ENCODE measurements at regions not wholly inside any gene's neighbourhood (a gene's known extent, or its start where the extent isn't known, plus 50 kb on each side); places are given as distances from the start of the nearest gene placed in this dataset.

- Histone ChIP-seq H3K4me3 (no peak overlapping the region), H4K20me1 (ENCODE audit: control insufficient read depth, insufficient read depth) (no peaks in the 10 kb centered on the region), H3K27ac (ENCODE audit: control insufficient read depth, insufficient read depth) (no peak overlapping the region), H3K36me3 (ENCODE audit: control insufficient read depth in 2 of 2, insufficient read depth in 2 of 2, low read length in 1 of 2) (no peaks in the 10 kb centered on the region), H3K9ac (ENCODE audit: control insufficient read depth, insufficient read depth, low read length) (no peak overlapping the region), H3K27me3 (replicated peaks in 1 of 2; ENCODE audit: control insufficient read depth in 2 of 2, insufficient read depth in 2 of 2, low read length in 1 of 2) (no peaks in the 10 kb centered on the region), H3K79me2 (ENCODE audit: control insufficient read depth, insufficient read depth, low read length) (no peaks in the 10 kb centered on the region), H3K9me3 (replicated peaks; ENCODE audit: control insufficient read depth, insufficient read depth, low read length) (no peaks in the 10 kb centered on the region), H3K4me2 (ENCODE audit: control insufficient read depth, insufficient read depth) (no peak overlapping the region), H3K4me1 (ENCODE audit: control insufficient read depth, insufficient read depth, low read length) (no peaks in the 10 kb centered on the region), H2AFZ (ENCODE audit: control insufficient read depth, low read depth, low read length) (no peak overlapping the region)
- ChIA-PET POLR2A (no interaction called here), RAD21 (ENCODE audit: unreplicated experiment) (no interaction called here), SMC1A (ENCODE audit: uncharacterized antibody, unreplicated experiment) (interaction anchor here (0.7 kb wide), 1 partner anchor 26 kb away, joined by 3 read pairs; no protein-coding TSS in a partner anchor), CTCF (interaction anchor here (0.6 kb wide), 1 partner anchor 42 kb away, joined by 3 read pairs; no protein-coding TSS in a partner anchor)
- no TSS peak for BruUV-seq (replicated peaks)
- TF ChIP-seq BRCA1 (IDR thresholded peaks at IDR 0.05; ENCODE audit: low read depth, low read length), result no peak
- TF ChIP-seq BCL3 (IDR thresholded peaks at IDR 0.05; ENCODE audit: borderline replicate concordance, insufficient read depth, low read depth, low read length, poor library complexity, severe bottlenecking), result no peak
- TF ChIP-seq FOS (IDR thresholded peaks at IDR 0.05; ENCODE audit: borderline replicate concordance, extremely low read depth, insufficient read length), result no peak
- no peak for TF ChIP-seq NR2F1 (conservative IDR thresholded peaks at IDR 0.05)
- TF ChIP-seq BACH1 (IDR thresholded peaks at IDR 0.05; ENCODE audit: borderline replicate concordance), result no peak
- WGBS (ENCODE audit: insufficient coverage, insufficient replicate concordance, low lambda C conversion rate, missing lambda C conversion rate), result 34% methylated on average over 6 of the region's 6 CpGs
- ATAC-seq (no peak), FAIRE-seq (no peak), DNase-seq (ENCODE audit: low read depth, low spot score) (no peak)
- intact Hi-C loops (cut with micrococcal nuclease; ENCODE audit: unreplicated experiment), result no loop called here
- in situ Hi-C loops (cut with MboI), result no loop called here
Observed at GRCh38 chr2:71952572-71953188, 195.0 kb downstream of the CYP26B1 start.

All from GM12878 (cell line).